ENCODE measurements at regions not wholly inside any gene's neighbourhood (a gene's known extent, or its start where the extent isn't known, plus 50 kb on each side); places are given as distances from the start of the nearest gene placed in this dataset.
A peak's percentile ranks its signal among the peaks of the same experiment; 100 is the strongest.
"Not testable (repeated sequence)": the region's sequence is repeated elsewhere in the genome, so short reads cannot be mapped to it uniquely, and the experiment has no call there.

- H3K27ac Mint-ChIP-seq, result no peak overlapping the region
- H3K36me3 ChIP-seq (ENCODE audit: insufficient read depth), result no peaks in the 10 kb centered on the region
- H3F3A ChIP-seq (replicated peaks; ENCODE audit: low read depth), result no peaks in the 10 kb centered on the region
- H3K9me2 ChIP-seq (ENCODE audit: insufficient read depth), result no peaks in the 10 kb centered on the region
- H4K20me1 ChIP-seq (replicated peaks; ENCODE audit: insufficient read depth), result no peaks in the 10 kb centered on the region
- no peaks in the 10 kb centered on the region for H3K79me2 ChIP-seq (replicated peaks; ENCODE audit: insufficient read depth)
- no peak overlapping the region for H3K4me3 Mint-ChIP-seq
- H3K36me3 Mint-ChIP-seq (ENCODE audit: low read depth), result no peaks in the 10 kb centered on the region
- TF ChIP-seq POLR2AphosphoS5 (IDR thresholded peaks at IDR 0.05; ENCODE audit: low read depth) (no peak), CREB1 (CRISPR knock-in tag; IDR thresholded peaks at IDR 0.05; ENCODE audit: low read depth) (no peak)
- H3K4me1 ChIP-seq (ENCODE audit: insufficient read depth), result no peaks in the 10 kb centered on the region
- no peak overlapping the region for H3K4me3 ChIP-seq
- no peak for DNase-seq (ENCODE audit: low spot score)
- H3K4me2 ChIP-seq, result no peak overlapping the region
- no peaks in the 10 kb centered on the region for H3K27me3 ChIP-seq (ENCODE audit: insufficient read depth)
- no peak for ATAC-seq
- H3K27me3 Mint-ChIP-seq (ENCODE audit: insufficient read depth, low read depth, poor library complexity), result no peaks in the 10 kb centered on the region
- H3K4me1 Mint-ChIP-seq, result no peaks in the 10 kb centered on the region
- no peak overlapping the region for H3K27ac ChIP-seq (ENCODE audit: low read depth)
- peaks cover 86% of the 10 kb centered on the region for H3K9me3 Mint-ChIP-seq
- H2AFZ ChIP-seq, result no peak overlapping the region
Observed at GRCh38 chr14:106738075-106738474, 1211.7 kb downstream of the TMEM121 start.

DNA sequence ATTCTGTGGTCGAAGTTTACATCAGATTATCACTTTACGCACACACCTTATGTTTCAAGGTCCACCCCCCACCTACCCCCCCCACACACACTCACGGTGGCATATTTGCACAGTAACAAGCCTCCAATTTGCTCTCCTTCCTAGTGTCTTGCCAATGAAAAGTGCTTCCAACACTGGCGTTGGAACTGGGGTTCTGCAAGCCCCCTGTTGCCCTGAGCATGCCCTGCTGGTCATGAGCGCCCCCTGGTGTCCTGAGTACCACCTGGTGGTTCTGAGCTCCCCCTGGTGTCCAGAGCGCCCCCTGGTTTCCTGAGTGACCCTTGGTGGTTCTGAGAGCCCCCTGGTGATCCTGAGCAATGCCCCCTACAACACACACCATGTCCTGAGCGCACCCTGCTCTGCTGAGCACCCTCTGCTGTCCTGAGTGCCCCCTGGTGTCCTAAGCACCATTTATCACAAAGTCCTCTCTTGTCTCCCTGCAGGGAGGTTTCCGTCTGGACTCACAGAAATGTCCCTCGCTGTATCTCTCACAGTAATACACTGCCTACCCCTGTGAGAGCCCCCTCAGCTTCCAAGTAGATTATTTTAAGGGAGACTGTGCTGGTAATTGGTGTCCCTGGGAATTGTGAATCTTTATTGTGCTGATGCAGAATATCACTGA, 1212.3 kb downstream of the TMEM121 start:
- not testable (repeated sequence) for H3K27me3 Mint-ChIP-seq (ENCODE audit: insufficient read depth, low read depth, poor library complexity); H3K4me3 Mint-ChIP-seq

GRCh38 chr14:106741086-106741827, 1214.9 kb downstream of the TMEM121 start:
- H3F3A ChIP-seq (replicated peaks; ENCODE audit: low read depth); H3K4me3 Mint-ChIP-seq; H3K4me2 ChIP-seq; H3K36me3 ChIP-seq (ENCODE audit: insufficient read depth); ATAC-seq; H2AFZ ChIP-seq; H3K27me3 Mint-ChIP-seq (ENCODE audit: insufficient read depth, low read depth, poor library complexity); H3K27me3 ChIP-seq (ENCODE audit: insufficient read depth); H3K4me1 Mint-ChIP-seq; H4K20me1 ChIP-seq (replicated peaks; ENCODE audit: insufficient read depth); H3K27ac ChIP-seq (ENCODE audit: low read depth); H3K4me3 ChIP-seq; H3K79me2 ChIP-seq (replicated peaks; ENCODE audit: insufficient read depth); H3K9me2 ChIP-seq (ENCODE audit: insufficient read depth); H3K27ac Mint-ChIP-seq; H3K4me1 ChIP-seq (ENCODE audit: insufficient read depth); H3K36me3 Mint-ChIP-seq (ENCODE audit: low read depth): not testable (repeated sequence)
- H3K9me3 Mint-ChIP-seq, result peaks cover 67% of the 10 kb centered on the region
- TF ChIP-seq, protein P1, sequence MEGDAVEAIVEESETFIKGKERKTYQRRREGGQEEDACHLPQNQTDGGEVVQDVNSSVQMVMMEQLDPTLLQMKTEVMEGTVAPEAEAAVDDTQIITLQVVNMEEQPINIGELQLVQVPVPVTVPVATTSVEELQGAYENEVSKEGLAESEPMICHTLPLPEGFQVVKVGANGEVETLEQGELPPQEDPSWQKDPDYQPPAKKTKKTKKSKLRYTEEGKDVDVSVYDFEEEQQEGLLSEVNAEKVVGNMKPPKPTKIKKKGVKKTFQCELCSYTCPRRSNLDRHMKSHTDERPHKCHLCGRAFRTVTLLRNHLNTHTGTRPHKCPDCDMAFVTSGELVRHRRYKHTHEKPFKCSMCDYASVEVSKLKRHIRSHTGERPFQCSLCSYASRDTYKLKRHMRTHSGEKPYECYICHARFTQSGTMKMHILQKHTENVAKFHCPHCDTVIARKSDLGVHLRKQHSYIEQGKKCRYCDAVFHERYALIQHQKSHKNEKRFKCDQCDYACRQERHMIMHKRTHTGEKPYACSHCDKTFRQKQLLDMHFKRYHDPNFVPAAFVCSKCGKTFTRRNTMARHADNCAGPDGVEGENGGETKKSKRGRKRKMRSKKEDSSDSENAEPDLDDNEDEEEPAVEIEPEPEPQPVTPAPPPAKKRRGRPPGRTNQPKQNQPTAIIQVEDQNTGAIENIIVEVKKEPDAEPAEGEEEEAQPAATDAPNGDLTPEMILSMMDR (conservative IDR thresholded peaks at IDR 0.05; ENCODE audit: low read depth in 2 of 2), result 0 out of 4 replicates have a peak, but pooled peaks of 1 of the 2 experiments have one; percentile 6
- peak; percentile 0 for DNase-seq (ENCODE audit: low spot score)

More for the DNA sequence above, 1212.3 kb downstream of the TMEM121 start:
- not testable (repeated sequence) for H3K27me3 ChIP-seq (ENCODE audit: insufficient read depth); H3K4me2 ChIP-seq; H4K20me1 ChIP-seq (replicated peaks; ENCODE audit: insufficient read depth); H3K4me3 ChIP-seq; H3K27ac Mint-ChIP-seq; H3K27ac ChIP-seq (ENCODE audit: low read depth); H3K36me3 Mint-ChIP-seq (ENCODE audit: low read depth); H2AFZ ChIP-seq; H3K79me2 ChIP-seq (replicated peaks; ENCODE audit: insufficient read depth); DNase-seq (ENCODE audit: low spot score); H3K4me1 Mint-ChIP-seq; H3K9me2 ChIP-seq (ENCODE audit: insufficient read depth); H3K4me1 ChIP-seq (ENCODE audit: insufficient read depth); H3K36me3 ChIP-seq (ENCODE audit: insufficient read depth); ATAC-seq; H3F3A ChIP-seq (replicated peaks; ENCODE audit: low read depth)
- H3K9me3 Mint-ChIP-seq, result peaks cover 85% of the 10 kb centered on the region

DNA sequence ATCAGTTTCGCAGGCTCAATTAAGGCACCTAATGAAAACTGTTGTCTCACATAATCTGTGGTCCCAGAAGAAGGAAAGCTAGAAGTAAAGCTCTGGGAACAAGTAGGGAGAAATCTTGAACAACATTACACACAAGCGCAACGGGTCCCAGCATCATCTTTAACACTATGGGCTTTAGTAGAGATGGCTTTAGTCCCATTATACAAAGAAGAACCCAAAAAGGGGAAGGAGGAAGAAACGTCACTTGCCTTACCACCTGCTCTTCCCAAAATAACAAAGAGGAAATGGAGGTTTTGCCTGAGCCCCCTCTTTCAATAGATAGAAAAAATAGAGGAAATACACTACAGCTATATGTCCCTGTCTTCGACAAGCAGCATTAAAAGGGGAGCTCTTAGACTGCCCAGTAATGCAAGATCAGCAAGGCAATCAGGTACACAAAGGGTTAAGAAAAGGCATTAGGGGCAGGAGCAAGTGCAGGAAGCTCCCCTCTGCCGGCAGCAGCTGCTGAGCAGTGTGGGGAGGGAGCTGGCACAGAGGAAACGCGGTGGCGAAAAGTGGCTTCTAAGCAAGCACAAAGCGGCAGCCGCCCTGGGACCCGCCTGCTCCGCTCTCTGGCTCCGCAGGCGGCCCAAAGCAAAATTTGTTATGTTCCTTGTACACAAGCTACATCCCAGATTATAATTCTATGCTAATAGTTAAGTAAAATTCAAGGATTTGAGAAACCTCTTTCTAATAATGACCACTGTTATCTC, 1218.8 kb downstream of the TMEM121 start:
- not testable (repeated sequence) for H3K4me1 Mint-ChIP-seq; H3K9me2 ChIP-seq (ENCODE audit: insufficient read depth); H3K79me2 ChIP-seq (replicated peaks; ENCODE audit: insufficient read depth); H3K4me2 ChIP-seq; H3K27ac ChIP-seq (ENCODE audit: low read depth); H3K27me3 ChIP-seq (ENCODE audit: insufficient read depth); H3F3A ChIP-seq (replicated peaks; ENCODE audit: low read depth); H3K4me3 Mint-ChIP-seq; H2AFZ ChIP-seq; H3K4me1 ChIP-seq (ENCODE audit: insufficient read depth); H4K20me1 ChIP-seq (replicated peaks; ENCODE audit: insufficient read depth); DNase-seq (ENCODE audit: low spot score); ATAC-seq; H3K36me3 Mint-ChIP-seq (ENCODE audit: low read depth); H3K27ac Mint-ChIP-seq; H3K27me3 Mint-ChIP-seq (ENCODE audit: insufficient read depth, low read depth, poor library complexity); H3K4me3 ChIP-seq; H3K36me3 ChIP-seq (ENCODE audit: insufficient read depth)
- H3K9me3 Mint-ChIP-seq, result peaks cover 44% of the 10 kb centered on the region

DNA sequence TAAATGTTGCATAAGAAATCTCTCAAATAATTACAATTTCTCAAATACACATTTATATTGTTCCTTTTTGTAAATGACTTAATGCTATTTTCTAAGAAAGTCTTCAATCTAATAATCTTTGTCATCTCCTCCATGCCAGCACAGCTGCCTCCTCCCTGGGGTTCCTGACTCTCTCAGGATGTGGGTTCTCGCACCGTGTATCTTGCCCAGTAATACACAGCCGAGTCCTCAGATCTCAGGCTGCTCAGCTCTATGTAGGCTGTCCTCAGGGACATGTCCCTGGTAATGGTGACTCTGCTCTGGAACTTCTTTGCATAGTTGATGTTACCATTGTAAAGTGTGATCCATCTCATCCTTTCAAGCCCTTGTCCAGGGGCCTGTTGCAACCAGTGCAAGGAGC, 1223.7 kb downstream of the TMEM121 start:
- H3K4me3 ChIP-seq; H3K27me3 Mint-ChIP-seq (ENCODE audit: insufficient read depth, low read depth, poor library complexity); H3K36me3 Mint-ChIP-seq (ENCODE audit: low read depth); H3K9me2 ChIP-seq (ENCODE audit: insufficient read depth); H4K20me1 ChIP-seq (replicated peaks; ENCODE audit: insufficient read depth); ATAC-seq; H3K36me3 ChIP-seq (ENCODE audit: insufficient read depth); DNase-seq (ENCODE audit: low spot score); H3K4me2 ChIP-seq; H3K4me1 Mint-ChIP-seq; H3K27ac Mint-ChIP-seq; H3F3A ChIP-seq (replicated peaks; ENCODE audit: low read depth); H3K27ac ChIP-seq (ENCODE audit: low read depth); H3K4me3 Mint-ChIP-seq; H2AFZ ChIP-seq; H3K79me2 ChIP-seq (replicated peaks; ENCODE audit: insufficient read depth); H3K27me3 ChIP-seq (ENCODE audit: insufficient read depth); H3K4me1 ChIP-seq (ENCODE audit: insufficient read depth): not testable (repeated sequence)
- H3K9me3 Mint-ChIP-seq, result peaks cover 21% of the 10 kb centered on the region
